GM12875 (cell line): ENCODE measurements at regions not wholly inside any gene's neighbourhood (a gene's known extent, or its start where the extent isn't known, plus 50 kb on each side); places are given as distances from the start of the nearest gene placed in this dataset.

Source experiments
- H3K4me3 ChIP-seq: one replicate; pipeline ENCODE4 v1.5.1; 2011; ENCODE audit warnings: low read depth, low read length, control low read depth
- TF ChIP-seq, protein P1 (sequence below): IDR thresholded peaks from 2 replicates; pipeline ENCODE4 v1.5.1; 2011; ENCODE audit warnings: low read depth, mild to moderate bottlenecking, control low read depth, inconsistent platforms, low read length, moderate library complexity, borderline replicate concordance; ENCODE audit not compliant: insufficient read depth

DNA sequence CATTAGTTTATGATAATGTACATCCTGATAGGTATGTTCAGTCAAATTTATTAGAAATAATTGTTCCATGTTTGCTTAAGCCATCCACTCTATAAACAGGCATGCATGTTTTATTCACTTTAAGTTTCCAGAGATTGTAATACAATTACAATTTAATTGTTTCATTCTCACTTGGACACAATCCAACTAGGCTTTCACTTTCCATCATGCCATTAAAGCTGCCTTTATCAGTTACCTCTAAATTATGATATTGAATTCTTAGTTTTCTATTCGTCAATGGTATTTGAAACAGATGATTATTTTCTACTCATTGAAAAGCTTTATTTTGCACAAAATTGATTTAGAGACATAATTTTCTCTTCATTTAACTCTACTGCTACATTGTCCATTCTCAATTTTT, 1196.3 kb downstream of the RAPGEF2 start:
- TF ChIP-seq, protein P1, sequence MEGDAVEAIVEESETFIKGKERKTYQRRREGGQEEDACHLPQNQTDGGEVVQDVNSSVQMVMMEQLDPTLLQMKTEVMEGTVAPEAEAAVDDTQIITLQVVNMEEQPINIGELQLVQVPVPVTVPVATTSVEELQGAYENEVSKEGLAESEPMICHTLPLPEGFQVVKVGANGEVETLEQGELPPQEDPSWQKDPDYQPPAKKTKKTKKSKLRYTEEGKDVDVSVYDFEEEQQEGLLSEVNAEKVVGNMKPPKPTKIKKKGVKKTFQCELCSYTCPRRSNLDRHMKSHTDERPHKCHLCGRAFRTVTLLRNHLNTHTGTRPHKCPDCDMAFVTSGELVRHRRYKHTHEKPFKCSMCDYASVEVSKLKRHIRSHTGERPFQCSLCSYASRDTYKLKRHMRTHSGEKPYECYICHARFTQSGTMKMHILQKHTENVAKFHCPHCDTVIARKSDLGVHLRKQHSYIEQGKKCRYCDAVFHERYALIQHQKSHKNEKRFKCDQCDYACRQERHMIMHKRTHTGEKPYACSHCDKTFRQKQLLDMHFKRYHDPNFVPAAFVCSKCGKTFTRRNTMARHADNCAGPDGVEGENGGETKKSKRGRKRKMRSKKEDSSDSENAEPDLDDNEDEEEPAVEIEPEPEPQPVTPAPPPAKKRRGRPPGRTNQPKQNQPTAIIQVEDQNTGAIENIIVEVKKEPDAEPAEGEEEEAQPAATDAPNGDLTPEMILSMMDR, result no peak

DNA sequence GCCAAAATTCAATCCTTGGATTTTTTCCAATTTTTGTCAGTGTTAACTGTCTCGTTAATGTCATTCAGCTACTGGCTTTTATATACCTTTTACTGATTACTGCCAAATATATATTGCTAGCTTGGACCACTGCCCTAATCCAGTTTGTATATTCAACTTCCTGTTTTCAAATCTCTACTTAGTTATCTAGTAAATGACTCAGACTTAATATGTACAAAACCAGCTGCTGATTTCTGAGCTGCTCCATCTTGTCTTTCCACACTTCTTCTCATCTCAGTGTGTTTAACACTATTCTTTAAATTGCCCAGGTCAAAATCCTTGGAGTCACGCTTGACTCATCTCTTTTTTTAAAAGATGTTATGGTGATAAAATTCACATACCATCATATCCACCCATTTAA, 1196.7 kb downstream of the RAPGEF2 start:
- TF ChIP-seq, protein P1, result no peak
- H3K4me3 ChIP-seq, result no peak overlapping the region

More for the DNA sequence above, 1196.3 kb downstream of the RAPGEF2 start:
- no peak overlapping the region for H3K4me3 ChIP-seq

DNA sequence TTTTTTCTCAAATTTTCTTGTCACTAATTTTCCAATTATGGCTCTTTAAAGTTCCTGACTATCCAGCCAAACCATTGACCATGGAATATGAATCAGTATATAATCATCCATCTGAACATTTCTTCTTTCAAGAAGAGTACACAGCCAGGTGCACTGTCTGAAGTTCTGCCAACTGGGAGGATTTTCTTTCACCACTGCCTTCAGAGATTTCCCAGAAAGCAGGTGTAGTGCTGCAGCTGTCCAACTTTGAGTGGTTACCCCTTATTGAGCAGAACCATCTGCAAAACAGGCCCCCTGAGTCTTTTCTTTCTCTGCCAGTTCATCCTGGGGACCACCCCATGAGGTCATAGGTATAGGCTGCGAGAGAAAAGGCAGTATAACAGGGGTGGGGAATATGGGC, 1213.2 kb downstream of the RAPGEF2 start:
- H3K4me3 ChIP-seq, result no peak overlapping the region
- TF ChIP-seq, protein P1, result no peak

DNA sequence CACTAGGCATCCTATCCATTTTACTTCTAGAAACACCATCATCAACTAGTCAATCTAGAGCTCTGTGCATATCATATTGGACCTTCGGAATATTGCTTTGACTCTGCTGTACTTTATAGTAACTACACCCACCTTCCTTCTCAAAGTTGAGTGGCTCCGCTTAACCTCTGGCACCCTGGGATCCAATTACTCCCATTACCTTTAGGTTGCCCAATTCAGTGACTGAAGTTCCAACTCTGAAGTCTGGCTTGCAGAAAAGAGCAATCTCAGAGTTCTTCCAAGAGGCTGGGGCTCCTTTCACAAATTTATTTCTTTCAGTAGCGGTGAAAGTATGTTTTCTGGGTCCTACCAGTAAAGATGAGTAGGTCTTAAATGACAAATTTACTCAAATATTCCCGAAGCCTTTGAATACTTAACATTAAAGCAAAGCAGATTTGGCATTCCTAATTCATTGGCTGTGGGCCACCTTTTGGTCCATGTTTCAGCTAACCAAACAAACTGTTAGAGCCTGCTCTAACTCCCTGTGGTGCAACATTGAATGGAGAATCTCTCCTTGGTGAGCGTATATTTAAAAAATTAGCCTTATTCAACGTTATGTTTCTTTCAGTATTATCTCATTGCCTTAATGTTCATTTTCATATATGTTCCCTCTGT, 1215.8 kb downstream of the RAPGEF2 start:
- no peak overlapping the region for H3K4me3 ChIP-seq
- TF ChIP-seq, protein P1, result no peak

DNA sequence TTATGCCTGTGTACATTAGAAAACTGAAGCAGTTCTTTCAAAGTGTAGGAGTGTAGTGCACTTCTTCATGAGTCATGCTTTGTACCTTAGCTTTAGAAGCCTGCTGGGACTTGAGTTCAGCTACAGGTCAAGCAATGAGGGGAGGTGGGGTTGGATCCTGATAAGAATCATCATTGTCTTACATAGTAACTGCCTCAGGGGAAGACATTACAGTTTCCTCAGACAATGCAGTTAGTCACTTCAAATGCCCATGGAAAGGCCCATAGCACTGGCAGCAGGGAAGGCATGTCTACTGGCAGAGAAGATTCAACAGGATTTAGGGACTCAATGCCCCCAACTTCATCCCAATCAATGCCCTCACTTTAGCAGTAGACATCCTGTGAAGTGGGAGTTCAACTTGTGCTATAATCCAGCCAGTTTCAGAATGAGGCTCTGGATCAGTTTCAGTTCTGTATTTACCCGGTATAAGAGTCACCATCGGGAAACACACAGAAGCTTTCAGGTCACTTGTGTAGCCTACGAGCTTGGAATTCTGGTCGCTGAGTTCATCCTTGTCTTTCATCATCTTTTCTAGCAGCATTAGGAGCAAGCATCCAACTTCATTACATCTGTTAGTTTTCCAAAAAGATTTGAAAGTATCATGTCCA, 1216.5 kb downstream of the RAPGEF2 start:
- TF ChIP-seq, protein P1, result no peak
- H3K4me3 ChIP-seq, result no peak overlapping the region

DNA sequence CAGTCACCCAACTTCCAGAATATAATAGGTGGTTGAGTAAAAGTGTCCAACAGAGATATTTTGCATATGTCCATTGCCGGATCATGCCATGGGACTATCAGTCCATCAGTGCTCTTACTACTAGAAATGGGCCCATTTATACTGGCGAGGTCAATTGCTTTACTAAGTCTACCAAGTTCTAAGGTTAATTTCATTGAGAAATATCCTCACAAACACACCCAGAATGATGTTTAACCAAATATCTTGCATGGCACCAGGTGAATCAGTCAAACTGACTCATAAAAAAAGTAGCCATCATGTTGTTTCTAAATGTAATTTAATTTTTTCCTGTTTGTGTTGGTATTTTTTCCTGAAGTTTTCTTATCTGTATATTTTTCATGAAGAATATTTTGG, 1217.0 kb downstream of the RAPGEF2 start:
- TF ChIP-seq, protein P1, result no peak
- no peak overlapping the region for H3K4me3 ChIP-seq

DNA sequence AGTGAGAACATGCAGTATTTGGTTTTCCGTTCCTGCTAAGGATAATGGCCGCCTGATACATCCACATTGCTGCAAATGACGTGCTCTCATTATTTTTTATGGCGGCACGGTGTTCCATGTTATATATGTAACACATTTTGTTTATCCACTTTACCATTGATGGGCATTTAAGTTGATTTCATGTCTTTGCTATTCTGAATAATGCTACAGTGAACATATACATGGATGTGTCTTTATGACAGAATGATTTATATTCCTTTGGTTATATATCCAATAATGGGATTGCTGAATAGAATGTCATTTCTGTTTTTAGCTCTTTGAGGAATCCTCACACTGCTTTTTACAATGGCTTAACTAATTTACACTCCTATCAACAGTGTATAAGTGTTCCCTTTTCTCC, 1223.2 kb downstream of the RAPGEF2 start:
- TF ChIP-seq, protein P1, result no peak
- H3K4me3 ChIP-seq, result no peak overlapping the region
